RPMI8226 (cell line): ENCODE measurements at regions not wholly inside any gene's neighbourhood (a gene's known extent, or its start where the extent isn't known, plus 50 kb on each side); places are given as distances from the start of the nearest gene placed in this dataset.

Experiments
- DNase-seq: peaks from one replicate; pipeline ENCODE4 v3.0.0-alpha.2; 2015

DNA sequence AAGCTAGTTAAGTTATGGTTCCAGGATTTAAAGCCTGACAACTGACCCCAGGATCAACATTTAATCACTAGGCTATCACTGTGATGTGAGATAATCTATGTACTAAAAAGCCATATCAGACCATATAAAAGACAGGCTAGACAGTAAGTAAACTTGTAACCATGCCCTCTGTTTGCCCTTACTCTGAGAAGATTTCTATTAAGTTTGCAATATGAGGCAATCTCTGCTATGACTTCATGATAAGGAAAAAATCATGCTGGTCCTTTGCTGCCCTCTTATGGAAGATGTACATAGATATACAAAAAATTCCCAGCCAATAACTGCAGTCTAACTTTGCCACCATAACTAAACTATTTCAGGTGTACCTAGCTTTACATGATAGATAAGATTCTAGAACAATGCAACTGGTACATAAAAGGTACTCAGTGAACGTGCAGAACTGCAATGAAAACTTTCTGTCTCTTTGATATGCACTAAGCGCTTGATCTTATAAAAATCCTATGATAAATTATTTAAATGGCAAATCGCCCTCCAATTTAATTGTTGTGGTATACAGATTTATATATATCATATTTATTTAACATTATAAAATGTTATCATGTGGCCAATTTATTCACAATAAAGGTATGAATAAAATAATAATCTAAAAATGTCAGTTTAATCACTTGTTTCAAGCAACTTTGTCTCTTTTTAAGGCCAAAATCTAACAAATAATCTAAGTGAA lies 70.5 kb downstream of the FAM217A start:
- peak; percentile 74 for DNase-seq

DNA sequence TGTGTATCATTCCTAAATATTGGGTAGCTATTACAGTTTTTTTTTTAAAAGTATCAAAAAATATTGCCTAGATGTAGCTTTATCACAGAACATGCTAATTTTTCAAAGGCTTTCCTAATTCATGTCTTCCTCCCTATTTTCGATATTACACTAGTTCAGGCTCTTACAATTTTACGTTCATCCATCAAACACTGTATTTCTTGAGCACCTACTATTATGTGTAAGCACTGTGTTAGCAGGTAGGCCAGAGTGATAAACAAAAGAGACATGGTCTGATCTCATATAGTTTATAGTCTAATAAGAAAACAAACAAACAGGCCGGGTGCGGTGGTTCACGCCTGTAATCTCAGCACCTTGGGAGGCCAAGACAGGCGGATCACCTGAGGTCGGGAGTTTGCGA lies 69.5 kb downstream of the FAM217A start:
- no peak for DNase-seq

DNA sequence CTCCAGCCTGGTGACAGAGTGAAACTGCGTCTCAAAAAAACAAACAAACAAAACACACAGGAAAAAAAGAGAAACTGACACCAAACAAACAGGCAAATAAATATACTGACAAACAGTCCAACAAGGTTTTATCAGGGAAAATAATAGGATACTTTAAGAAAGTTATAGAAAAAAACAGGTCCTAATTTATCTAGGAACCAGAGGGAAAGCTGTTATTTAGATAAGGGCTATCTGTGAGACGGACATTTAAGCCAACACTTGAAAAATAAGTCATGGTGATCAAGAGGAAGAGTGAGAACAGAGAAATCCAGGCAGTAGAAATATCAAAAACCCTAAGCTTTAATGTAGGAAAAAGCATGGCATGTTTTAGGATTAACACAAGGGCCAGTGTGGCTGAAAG lies 68.9 kb downstream of the FAM217A start:
- DNase-seq, result no peak

DNA sequence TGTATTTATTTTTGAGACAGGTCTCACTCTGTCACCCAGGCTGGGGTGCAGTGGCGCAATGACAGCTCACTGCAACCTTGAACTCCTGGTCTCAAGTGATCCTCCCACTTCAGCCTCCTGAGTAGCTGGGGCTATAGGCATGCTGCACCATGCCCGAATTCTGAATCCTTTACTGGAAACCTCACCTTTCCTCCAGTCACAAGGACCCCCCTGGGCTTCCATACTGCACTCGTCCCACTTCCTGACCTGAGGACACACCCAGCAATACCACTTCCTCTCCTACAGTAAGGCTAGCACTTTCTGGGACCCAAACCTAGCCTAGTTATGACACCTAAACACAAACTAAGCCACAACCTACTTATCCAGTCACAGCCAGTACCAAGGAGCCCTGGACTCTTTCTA lies 68.2 kb downstream of the FAM217A start:
- no peak for DNase-seq

DNA sequence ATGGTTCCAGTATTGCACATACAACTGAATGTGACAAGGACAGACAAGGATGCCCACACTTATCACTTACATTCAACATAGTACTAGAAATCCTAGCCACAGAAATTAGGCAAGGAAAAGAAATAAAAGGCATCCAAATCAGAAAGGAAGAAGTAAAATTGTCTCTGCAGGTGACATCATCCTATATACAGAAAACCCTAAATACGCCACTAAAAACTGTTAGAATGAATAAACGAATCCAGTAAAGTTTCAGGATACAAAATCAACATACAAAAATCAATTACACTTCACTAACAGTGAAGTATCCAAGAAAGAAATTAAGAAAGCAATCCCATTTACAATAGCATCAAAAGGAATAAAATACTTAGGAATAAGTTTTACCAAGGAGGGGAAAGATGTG lies 66.1 kb downstream of the FAM217A start:
- DNase-seq, result no peak

DNA sequence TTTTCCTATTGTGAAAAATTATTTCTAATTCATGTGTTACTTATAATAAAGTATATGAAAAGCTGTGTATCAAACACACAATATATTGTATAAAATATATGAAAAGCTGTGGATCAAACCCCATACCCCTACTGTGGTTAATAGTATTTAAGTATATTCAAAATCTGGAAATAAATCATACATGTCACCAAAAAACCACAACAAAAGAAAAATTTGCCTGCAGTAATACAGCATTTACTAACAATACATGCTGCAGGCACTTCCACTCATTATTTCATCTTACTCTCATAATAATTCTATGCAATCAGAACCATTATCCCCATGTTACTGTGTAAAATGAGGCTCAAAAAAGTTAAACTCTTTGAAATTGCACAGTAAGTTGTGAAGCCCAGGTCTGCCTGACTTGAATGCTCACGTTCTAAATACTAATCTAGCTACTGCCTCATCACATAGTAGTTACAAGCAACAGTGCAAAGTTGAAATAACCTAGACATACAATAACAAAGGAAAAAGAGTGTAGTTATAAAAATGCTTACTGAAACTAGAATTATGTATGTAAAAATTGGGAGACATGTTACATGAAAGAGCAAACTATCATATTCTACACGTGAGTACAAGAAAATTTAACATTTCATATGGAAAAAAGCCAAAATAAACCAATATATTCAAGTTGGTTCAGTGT lies 61.7 kb downstream of the FAM217A start:
- DNase-seq, result no peak

DNA sequence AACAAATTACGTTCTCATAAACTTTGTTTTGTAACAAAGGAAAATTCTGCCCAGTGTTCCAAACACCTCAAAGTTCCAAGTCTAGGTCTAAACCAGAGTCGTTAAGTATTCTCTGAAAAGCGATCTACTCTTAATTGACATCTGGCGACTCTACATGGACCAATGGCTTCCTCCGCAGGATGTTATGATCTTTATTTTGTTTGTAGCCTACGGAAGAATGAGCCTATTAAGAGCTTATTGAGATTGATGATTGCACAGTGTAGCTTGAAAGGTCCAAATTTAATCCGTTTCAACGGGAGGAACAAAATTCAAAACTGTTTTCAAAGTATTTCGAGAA lies 61.1 kb downstream of the FAM217A start:
- DNase-seq, result peak; percentile 65

DNA sequence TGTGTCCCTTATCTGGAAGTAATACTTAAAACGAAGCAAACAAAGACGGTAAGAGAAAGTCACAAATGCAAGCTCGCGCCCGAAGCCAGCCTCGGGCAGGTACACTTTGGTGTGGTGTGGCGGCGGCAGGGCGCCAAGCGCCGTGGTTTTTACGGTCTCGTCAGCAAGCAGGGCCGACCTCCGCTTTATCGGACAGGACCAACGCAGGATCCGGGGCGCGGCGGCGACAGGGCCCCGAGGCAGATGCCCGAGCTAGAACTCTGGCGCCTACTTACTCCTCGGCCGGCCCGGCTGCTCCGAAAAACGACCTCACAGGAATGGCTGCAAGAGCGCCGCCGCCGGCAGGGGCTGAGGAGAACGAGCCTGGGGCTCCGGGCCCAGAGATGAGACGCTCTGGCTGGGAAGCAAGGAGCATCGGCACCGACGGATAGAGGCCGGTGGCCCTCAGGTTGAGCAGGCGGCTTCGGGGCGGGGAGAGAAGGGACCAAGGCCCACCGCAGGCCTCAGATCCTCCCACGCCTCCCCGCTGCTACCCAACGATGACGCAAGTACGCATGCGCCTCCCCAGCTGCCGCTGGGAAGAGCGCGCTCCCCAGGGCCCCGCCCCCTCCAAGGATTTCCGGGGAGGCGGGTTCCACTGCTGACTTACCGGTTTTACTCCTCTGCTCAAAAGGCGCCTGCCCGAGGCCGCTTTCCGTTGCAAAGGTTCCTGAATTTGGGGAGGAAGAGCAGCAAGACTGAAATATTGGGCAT lies 60.6 kb downstream of the FAM217A start:
- peak; percentile 100 for DNase-seq
